C4-2B (cell line): ENCODE measurements at regions not wholly inside any gene's neighbourhood (a gene's known extent, or its start where the extent isn't known, plus 50 kb on each side); places are given as distances from the start of the nearest gene placed in this dataset.

Experiments used
- H3K27ac ChIP-seq: fragments of 450-650 bp; 2 replicates; pipeline ENCODE4 v1.5.1; 2017
- ZFX ChIP-seq: fragments of 450-650 bp; IDR thresholded peaks from 2 replicates; pipeline ENCODE4 v1.6.1; 2017
- TF ChIP-seq, protein P1 (sequence below): fragments of 450-650 bp; conservative IDR thresholded peaks from 2 replicates; pipeline ENCODE4 v1.5.1; 2017; ENCODE audit warnings: mild to moderate bottlenecking

DNA sequence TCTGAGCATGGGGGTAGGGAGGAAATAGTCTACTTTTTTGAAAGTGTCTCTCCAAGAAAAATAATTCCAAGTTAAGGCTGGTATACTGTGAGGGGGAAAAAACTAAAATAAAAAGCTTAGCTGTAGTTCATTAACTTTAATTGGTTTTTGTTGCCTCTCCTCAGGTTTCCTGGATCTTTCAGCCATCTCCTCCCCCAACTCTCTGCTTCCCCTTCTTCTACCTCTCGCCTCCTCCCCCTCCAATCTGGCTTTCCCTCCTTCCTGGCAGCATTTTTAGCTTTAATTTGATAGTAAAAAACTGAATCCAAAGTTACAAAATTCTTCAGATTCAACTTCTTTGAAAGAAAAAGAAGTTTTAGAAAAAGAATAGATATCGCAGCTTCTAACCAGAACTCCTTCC lies 462.6 kb downstream of the CETN3 start:
- H3K27ac ChIP-seq, result no peak overlapping the region
- no peak for TF ChIP-seq ZFX
- TF ChIP-seq, protein P1, sequence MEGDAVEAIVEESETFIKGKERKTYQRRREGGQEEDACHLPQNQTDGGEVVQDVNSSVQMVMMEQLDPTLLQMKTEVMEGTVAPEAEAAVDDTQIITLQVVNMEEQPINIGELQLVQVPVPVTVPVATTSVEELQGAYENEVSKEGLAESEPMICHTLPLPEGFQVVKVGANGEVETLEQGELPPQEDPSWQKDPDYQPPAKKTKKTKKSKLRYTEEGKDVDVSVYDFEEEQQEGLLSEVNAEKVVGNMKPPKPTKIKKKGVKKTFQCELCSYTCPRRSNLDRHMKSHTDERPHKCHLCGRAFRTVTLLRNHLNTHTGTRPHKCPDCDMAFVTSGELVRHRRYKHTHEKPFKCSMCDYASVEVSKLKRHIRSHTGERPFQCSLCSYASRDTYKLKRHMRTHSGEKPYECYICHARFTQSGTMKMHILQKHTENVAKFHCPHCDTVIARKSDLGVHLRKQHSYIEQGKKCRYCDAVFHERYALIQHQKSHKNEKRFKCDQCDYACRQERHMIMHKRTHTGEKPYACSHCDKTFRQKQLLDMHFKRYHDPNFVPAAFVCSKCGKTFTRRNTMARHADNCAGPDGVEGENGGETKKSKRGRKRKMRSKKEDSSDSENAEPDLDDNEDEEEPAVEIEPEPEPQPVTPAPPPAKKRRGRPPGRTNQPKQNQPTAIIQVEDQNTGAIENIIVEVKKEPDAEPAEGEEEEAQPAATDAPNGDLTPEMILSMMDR, result no peak

DNA sequence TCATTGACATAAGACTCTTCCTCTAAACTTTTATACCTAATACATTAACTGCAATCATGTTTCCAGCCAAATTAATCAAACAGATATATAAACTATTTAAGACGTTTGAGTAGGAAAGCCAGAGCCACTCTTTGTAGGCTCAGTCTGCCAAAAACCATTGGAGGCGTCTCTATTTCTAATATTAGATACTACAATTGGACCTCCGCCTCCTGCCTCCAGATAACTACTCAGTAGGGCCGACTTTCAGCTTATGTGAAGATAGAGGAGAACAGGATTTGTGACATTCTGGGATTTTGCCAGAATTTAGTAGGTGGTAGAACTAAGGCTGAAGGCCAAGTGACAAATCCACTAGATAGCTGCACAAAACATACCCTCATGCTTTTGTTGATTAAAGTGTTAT lies 463.0 kb downstream of the CETN3 start:
- no peak for TF ChIP-seq ZFX
- TF ChIP-seq, protein P1, result no peak
- H3K27ac ChIP-seq, result no peak overlapping the region

GRCh38 chr5:89942171-89942570 lies 467.4 kb downstream of the CETN3 start:
- H3K27ac ChIP-seq, result no peak overlapping the region
- TF ChIP-seq, protein P1, result no peak
- TF ChIP-seq ZFX, result no peak

- H3K27ac ChIP-seq, result no peak overlapping the region
- TF ChIP-seq, protein P1, result no peak
- no peak for TF ChIP-seq ZFX
Measured at GRCh38 chr5:89936576-89936975, 473.0 kb downstream of the CETN3 start.

DNA sequence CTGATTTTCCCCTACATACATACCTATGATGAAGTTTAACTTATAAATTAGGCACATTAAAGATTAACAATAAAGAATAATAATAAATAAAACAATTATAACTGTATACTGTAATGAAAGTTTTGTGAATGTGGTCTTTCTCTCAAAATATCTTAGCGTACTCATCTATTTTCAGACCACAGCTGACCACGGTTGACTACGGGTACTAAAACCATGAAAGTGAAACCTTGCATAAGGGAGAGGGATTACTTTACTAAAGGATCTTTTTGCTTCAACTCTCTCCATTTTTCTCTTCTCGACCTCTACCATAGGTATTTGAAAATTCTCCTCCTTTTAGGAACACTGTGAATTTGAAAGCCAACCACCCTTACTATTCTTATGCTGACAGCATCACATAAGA lies 475.5 kb downstream of the CETN3 start:
- TF ChIP-seq, protein P1, result no peak
- no peak for TF ChIP-seq ZFX
- no peak overlapping the region for H3K27ac ChIP-seq

GRCh38 chr5:89932771-89933181 lies 476.8 kb downstream of the CETN3 start:
- H3K27ac ChIP-seq, result no peak overlapping the region
- TF ChIP-seq, protein P1, result no peak
- TF ChIP-seq ZFX, result no peak

DNA sequence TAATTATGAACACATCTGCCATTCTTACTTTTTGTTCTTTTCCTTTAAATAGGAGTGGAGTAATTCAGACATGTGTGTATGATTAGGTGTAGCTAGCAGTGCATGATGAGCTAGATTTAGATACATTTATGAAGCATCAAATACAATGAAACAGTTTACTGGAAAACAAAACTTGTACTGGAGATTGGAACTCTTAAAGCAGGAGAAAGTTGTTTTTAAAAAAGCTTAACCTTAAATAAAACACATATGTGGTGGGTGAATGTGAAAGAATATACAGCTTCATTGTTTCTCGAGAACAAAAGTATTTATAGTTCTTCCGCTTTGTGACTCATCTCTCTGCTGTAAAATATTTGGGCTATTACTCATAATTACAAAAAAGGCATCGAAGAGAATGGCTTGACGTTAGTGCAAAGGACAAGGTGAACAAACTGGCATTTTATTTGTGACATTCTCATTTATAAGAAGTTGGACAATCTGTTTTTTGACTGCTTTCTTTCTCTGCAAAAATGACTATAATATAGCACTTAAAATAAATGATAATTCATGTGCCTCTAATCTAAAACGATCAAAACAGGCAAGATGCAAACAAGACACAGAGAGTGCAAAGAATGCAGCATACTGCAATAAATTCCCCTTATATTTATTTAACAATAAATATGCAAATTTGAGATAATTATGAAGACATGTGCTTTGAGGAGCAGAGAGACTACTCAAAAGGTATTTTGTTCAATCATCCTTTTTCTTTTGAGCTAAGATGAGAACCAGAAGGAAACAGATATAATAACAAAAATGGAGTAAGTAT lies 478.8 kb downstream of the CETN3 start:
- H3K27ac ChIP-seq, result no peak overlapping the region

More for the DNA sequence above, 478.8 kb downstream of the CETN3 start:
- TF ChIP-seq, protein P1, result no peak
